Lung (tissue), 11 donors: ENCODE measurements at regions not wholly inside any gene's neighbourhood (a gene's known extent, or its start where the extent isn't known, plus 50 kb on each side); places are given as distances from the start of the nearest gene placed in this dataset.
"Not testable (repeated sequence)": the region's sequence is repeated elsewhere in the genome, so short reads cannot be mapped to it uniquely, and the experiment has no call there.

Experiments
- ATAC-seq: fragments of 200-7000 bp; cut with Tn5 transposase; one replicate; pipeline ENCODE4 v1.9.1; 2020; ENCODE audit warnings: moderate number of reproducible peaks; ENCODE audit not compliant: insufficient read depth, low FRiP score
- DNase-seq, 3 donors: peaks; one replicate each; pipeline ENCODE4 v3.0.0-alpha.2; 2013 to 2017
- H3K27ac ChIP-seq, 2 donors: one replicate each; pipeline ENCODE4 v1.5.1; 2013; ENCODE audit warnings: mild to moderate bottlenecking in 2 of 2, moderate library complexity in 2 of 2, control low read depth in 1 of 2, inconsistent platforms in 1 of 2, low read depth in 1 of 2, low read length in 1 of 2
- H3K27me3 ChIP-seq, 3 donors: one replicate each; pipeline ENCODE4 v1.5.1; 2013; ENCODE audit warnings: low read length in 2 of 3; ENCODE audit not compliant: control insufficient read depth in 3 of 3, insufficient read depth in 3 of 3
- H3K36me3 ChIP-seq, 4 donors: one replicate each; pipeline ENCODE4 v1.5.1; 2013; ENCODE audit warnings: low read length in 4 of 4, mild to moderate bottlenecking in 1 of 4, moderate library complexity in 1 of 4; ENCODE audit not compliant: control insufficient read depth in 4 of 4, insufficient read depth in 4 of 4
- H3K4me1 ChIP-seq, 5 donors: one replicate each; pipeline ENCODE4 v1.5.1; 2013; ENCODE audit warnings: low read length in 5 of 5, mild to moderate bottlenecking in 2 of 5, moderate library complexity in 1 of 5; ENCODE audit not compliant: control insufficient read depth in 5 of 5, insufficient read depth in 5 of 5
- H3K4me3 ChIP-seq: one replicate; pipeline ENCODE4 v1.5.1; 2013; ENCODE audit warnings: mild to moderate bottlenecking, control low read depth, moderate library complexity
- H3K9ac ChIP-seq, 2 donors: one replicate each; pipeline ENCODE4 v1.5.1; 2013; ENCODE audit warnings: low read length in 2 of 2, control low read depth in 1 of 2; ENCODE audit not compliant: insufficient read depth in 1 of 2
- H3K9me3 ChIP-seq, 4 donors: one replicate each; pipeline ENCODE4 v1.5.1; 2013; ENCODE audit warnings: low read length in 3 of 4, mild to moderate bottlenecking in 1 of 4, moderate library complexity in 1 of 4; ENCODE audit not compliant: control insufficient read depth in 4 of 4, insufficient read depth in 3 of 4
- CTCF ChIP-seq: IDR thresholded peaks from 2 replicates; pipeline ENCODE4 v1.5.1; 2012; ENCODE audit warnings: mild to moderate bottlenecking; ENCODE audit errors: control extremely low read depth, extremely low read depth
- WGBS, 2 donors: extraction: QIAGEN DNeasy Blood & Tissue Kit; methylation state at CpG; one replicate each; pipeline ENCODE4 v1.1.7; 2013; 5-methylcytosine and 5-hydroxymethylcytosine counted together
- donor health status: control.
- donor health status: control.
- donor health status: Bipolar disorder and iron deficiency.
- donor health status: healthy.
- donor health status: DM: yes; HTN: yes; CAD: no.

GRCh38 chr2:192499476-192499875 lies 304.7 kb upstream of the TMEFF2 start:
- Histone ChIP-seq H3K9ac (no peak overlapping the region), H3K4me3 (no peak overlapping the region), H3K9me3 (no peaks in the 10 kb centered on the region), H3K27me3 (no peaks in the 10 kb centered on the region), H3K36me3 (no peaks in the 10 kb centered on the region), H3K27ac (no peak overlapping the region), H3K4me1 (no peaks in the 10 kb centered on the region)
- TF ChIP-seq CTCF: no peak
- DNase-seq: no peak
- no peak for ATAC-seq

DNA sequence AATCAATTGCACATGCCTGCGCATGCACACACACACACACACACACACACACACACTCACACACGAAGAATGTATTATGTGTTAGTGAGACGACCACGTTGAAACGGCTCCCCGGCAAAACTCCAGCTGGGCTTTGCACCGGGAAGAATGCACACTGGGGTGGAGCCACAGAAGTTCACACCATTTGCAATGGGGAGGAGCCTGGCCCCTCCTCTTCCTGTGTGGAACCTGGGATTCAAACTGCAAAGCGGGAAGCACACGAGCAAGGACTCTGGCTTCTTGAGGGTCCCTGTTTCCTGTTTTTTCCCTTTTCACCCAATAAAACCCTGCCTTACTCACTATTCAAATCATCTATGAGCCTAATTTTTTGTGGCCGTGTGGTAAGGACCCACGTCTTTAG lies 304.0 kb upstream of the TMEFF2 start:
- ATAC-seq: no peak
- Histone ChIP-seq H3K9ac (no peak overlapping the region), H3K9me3 (no peaks in the 10 kb centered on the region), H3K4me1 (no peaks in the 10 kb centered on the region), H3K27ac (no peak overlapping the region), H3K4me3 (no peak overlapping the region), H3K36me3 (no peaks in the 10 kb centered on the region), H3K27me3 (no peaks in the 10 kb centered on the region)
- 79 to 85% methylated on average over 11 of the region's 11 CpGs for WGBS, 2 donors
- no peak for TF ChIP-seq CTCF
- peak; percentile 1 to 23 (median 11) for DNase-seq

DNA sequence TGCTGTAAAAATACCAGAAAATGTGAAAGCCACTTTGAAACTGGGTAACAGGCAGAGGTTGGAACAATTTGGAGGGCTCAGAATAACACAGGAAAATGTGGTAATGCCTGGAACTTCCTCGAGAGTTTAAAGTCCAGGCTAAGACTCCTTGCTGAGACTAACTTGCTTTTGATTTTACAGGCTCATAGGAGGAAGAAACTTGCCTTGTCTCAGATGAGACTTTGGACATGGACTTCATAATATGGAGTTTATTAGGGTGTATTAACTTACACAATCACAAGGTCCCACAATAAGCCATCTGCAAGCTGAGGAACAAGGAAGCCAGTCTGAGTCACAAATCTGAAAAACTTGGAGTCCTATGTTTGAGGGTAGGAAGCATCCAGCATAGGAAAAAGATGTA lies 293.4 kb upstream of the TMEFF2 start:
- not testable (repeated sequence) for H3K27ac ChIP-seq, H3K9ac ChIP-seq, DNase-seq, H3K9me3 ChIP-seq, H3K4me3 ChIP-seq, H3K4me1 ChIP-seq, ATAC-seq, H3K27me3 ChIP-seq, H3K36me3 ChIP-seq
- 39 to 41% methylated on average over 1 of the region's 1 CpG for WGBS, 2 donors

DNA sequence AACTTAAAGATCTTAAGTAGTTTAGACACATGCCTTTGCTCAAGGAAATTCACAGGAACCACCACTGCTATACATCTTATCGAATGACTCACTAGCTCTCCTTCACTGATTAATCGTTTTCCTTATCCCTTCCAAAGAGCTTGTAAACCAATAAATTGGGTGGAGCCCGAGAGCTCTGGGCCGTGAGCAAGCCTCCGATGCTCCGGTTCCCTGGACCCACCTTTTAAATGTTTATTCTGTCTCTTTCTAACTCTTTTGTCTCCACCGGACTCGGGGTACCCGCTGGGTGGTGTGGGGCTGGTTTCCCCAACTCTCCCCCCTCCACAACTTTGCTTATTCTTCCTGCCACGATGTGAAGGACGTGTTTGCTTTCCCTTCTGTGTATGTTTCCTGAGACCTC lies 292.9 kb upstream of the TMEFF2 start:
- peaks cover 0 to 4% (median 1%) of the 10 kb centered on the region in 4 donors for H3K9me3 ChIP-seq
- no peaks in the 10 kb centered on the region for H3K4me1 ChIP-seq
- 79 to 83% methylated on average over 11 of the region's 11 CpGs for WGBS, 2 donors
- H3K36me3 ChIP-seq: no peaks in the 10 kb centered on the region
- H3K4me3 ChIP-seq: no peak overlapping the region
- H3K9ac ChIP-seq: no peak overlapping the region
- no peak overlapping the region for H3K27ac ChIP-seq
- ATAC-seq: no peak
- no peak for DNase-seq
- no peak for TF ChIP-seq CTCF
- no peaks in the 10 kb centered on the region for H3K27me3 ChIP-seq
